ENCODE measurements at regions not wholly inside any gene's neighbourhood (a gene's known extent, or its start where the extent isn't known, plus 50 kb on each side); places are given as distances from the start of the nearest gene placed in this dataset.

DNA sequence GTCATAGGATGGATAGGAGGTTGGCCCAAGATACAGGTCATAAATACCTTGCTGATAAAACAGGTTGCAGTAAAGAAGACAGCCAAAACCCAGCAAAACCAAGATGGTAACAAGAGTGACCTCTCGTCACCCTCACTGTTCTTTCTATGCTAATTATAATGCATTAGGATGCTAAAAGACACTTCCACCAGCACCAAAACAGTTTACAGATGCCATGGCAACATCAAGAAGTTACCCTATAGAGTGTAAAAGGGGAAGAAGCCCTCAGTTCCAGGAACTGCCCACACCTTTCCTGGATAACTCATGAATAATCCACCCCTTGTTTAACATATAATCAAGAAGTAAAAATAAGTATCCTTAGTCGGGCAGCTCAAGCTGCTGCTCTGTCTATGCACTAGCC lies 671.9 kb downstream of the PTPRC start:
- TF ChIP-seq CTCF (IDR thresholded peaks at IDR 0.05) (no peak), POLR2A (IDR thresholded peaks at IDR 0.05) (no peak)
